ENCODE measurements at regions not wholly inside any gene's neighbourhood (a gene's known extent, or its start where the extent isn't known, plus 50 kb on each side); places are given as distances from the start of the nearest gene placed in this dataset.

GRCh38 chr12:58069268-58069963 is 128.0 kb downstream of the ATP23 start (continued):
- TF ChIP-seq RFX5 (IDR thresholded peaks at IDR 0.05; ENCODE audit: low read length) = no peak
- no peak for TF ChIP-seq FOXM1 (IDR thresholded peaks at IDR 0.05; ENCODE audit: low read depth)
- TF ChIP-seq IRF3 (IDR thresholded peaks at IDR 0.05; ENCODE audit: low read depth, low read length) = no peak

- Histone ChIP-seq H3F3A (replicated peaks; ENCODE audit: insufficient read depth) (no peaks in the 10 kb centered on the region), H2AFZ (ENCODE audit: low read depth) (no peak overlapping the region), H3K9me3 (no peaks in the 10 kb centered on the region), H3K9me2 (no peaks in the 10 kb centered on the region), H3K36me3 (replicated peaks in 1 of 2; ENCODE audit: control insufficient read depth in 1 of 2, insufficient read depth in 2 of 2, low read length in 1 of 2) (no peaks in the 10 kb centered on the region), H3K79me2 (ENCODE audit: insufficient read depth) (no peaks in the 10 kb centered on the region), H3K4me2 (no peak overlapping the region), H4K20me1 (ENCODE audit: insufficient read depth) (no peaks in the 10 kb centered on the region), H3K9ac (no peak overlapping the region), H3K27me3 (ENCODE audit: insufficient read depth) (no peaks in the 10 kb centered on the region), H3K4me1 (ENCODE audit: control insufficient read depth in 1 of 2, insufficient read depth in 2 of 2, low read depth in 1 of 2, low read length in 1 of 2) (no peaks in the 10 kb centered on the region), H3K4me3 (ENCODE audit: low read depth in 2 of 2, low read length in 1 of 2) (no peak overlapping the region), H3K27ac (ENCODE audit: low read depth in 2 of 2, low read length in 1 of 2) (no peak overlapping the region)
- 9% methylated on average over 2 of the region's 2 CpGs for WGBS (ENCODE audit: low lambda C conversion rate)
- no peak for DNase-seq
- ChIA-PET POLR2A (no interaction called here), CTCF (no interaction called here)
- TF ChIP-seq POLR2AphosphoS5 (IDR thresholded peaks at IDR 0.05; ENCODE audit: low read depth, low read length) = no peak
- TF ChIP-seq MXI1 (IDR thresholded peaks at IDR 0.05; ENCODE audit: low read depth, low read length) = no peak
- no peak for TF ChIP-seq RXRA (IDR thresholded peaks at IDR 0.05; ENCODE audit: borderline replicate concordance, low read depth)
- TF ChIP-seq YY1 (IDR thresholded peaks at IDR 0.05; ENCODE audit: low read depth) = no peak
- no peak for TF ChIP-seq FOXM1 (IDR thresholded peaks at IDR 0.05; ENCODE audit: low read depth)
- TF ChIP-seq RAD21 (IDR thresholded peaks at IDR 0.05; ENCODE audit: low read length) = no peak
- no peak for TF ChIP-seq GATA2 (CRISPR knock-in tag; IDR thresholded peaks at IDR 0.05)
- TF ChIP-seq EZH2phosphoT487 (IDR thresholded peaks at IDR 0.05; ENCODE audit: borderline replicate concordance, low read depth) = no peak
- no peak for TF ChIP-seq RFX5 (IDR thresholded peaks at IDR 0.05; ENCODE audit: low read length)
- TF ChIP-seq JUND (IDR thresholded peaks at IDR 0.05) = no peak
- no peak for TF ChIP-seq SMC3 (IDR thresholded peaks at IDR 0.05; ENCODE audit: low read depth, low read length)
- TF ChIP-seq TEAD4 (IDR thresholded peaks at IDR 0.05; ENCODE audit: borderline replicate concordance, insufficient read depth) = no peak
- no peak for TF ChIP-seq USF2 (IDR thresholded peaks at IDR 0.05; ENCODE audit: borderline replicate concordance, low read depth, low read length)
- TF ChIP-seq ZBTB33 (IDR thresholded peaks at IDR 0.05; ENCODE audit: borderline replicate concordance, low read depth) = no peak
- TF ChIP-seq MEF2A (IDR thresholded peaks at IDR 0.05; ENCODE audit: borderline replicate concordance, low read depth) = no peak
- no peak for TF ChIP-seq ELF1 (IDR thresholded peaks at IDR 0.05)
- TF ChIP-seq NFIC (IDR thresholded peaks at IDR 0.05; ENCODE audit: borderline replicate concordance) = no peak
- no peak for TF ChIP-seq PBX3 (IDR thresholded peaks at IDR 0.05)
- TF ChIP-seq GABPA (IDR thresholded peaks at IDR 0.05; ENCODE audit: low read depth) = no peak
These were observed 130.6 kb downstream of the ATP23 start for GRCh38 chr12:58071994-58072393.
